Iris pigment epithelial cell (primary cell): ENCODE measurements at regions not wholly inside any gene's neighbourhood (a gene's known extent, or its start where the extent isn't known, plus 50 kb on each side); places are given as distances from the start of the nearest gene placed in this dataset.

Source experiments
- DNase-seq: peaks from one replicate; pipeline ENCODE4 v3.0.0-alpha.2; 2011; ENCODE audit warnings: low read depth

DNA sequence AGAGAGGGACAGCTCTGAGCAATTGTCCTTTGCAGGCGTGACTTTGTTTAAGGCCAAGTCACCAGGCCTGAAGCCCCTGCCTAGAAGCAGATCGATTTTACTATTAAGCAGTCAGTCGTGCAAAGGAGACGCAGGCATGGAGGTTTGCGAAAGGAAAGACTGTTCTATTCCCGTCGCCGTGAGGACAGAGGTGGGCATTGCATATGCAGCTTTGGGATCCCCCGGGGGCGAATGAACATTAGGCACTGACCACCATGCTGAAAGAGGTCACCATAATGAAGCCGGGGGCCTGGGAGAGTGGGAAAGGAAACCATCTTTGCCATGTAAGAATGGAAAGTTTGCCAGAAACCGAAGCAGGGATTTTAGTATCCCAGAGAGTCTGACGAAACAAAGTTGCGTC is 231.6 kb downstream of the BCL11A start:
- no peak for DNase-seq

DNA sequence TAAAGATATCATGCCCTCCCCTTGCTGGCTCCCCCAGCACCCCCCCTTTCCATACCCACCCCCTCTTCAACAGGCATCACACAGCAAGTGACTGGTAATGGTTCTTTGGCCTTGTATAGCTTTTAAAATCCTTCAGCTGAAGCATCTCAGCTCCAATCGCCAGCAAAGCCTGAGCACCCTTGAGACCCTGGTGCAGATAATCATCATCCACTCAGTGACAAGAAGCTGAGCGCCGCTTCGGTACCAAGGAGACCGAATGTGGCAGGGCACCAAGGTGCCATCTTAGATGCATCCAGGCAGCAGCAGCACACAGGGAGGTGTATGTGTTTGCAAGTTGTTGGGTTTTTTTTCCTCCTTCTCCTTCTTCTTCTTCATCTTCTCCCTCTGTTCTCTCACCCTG is 232.7 kb downstream of the BCL11A start:
- DNase-seq, result no peak

DNA sequence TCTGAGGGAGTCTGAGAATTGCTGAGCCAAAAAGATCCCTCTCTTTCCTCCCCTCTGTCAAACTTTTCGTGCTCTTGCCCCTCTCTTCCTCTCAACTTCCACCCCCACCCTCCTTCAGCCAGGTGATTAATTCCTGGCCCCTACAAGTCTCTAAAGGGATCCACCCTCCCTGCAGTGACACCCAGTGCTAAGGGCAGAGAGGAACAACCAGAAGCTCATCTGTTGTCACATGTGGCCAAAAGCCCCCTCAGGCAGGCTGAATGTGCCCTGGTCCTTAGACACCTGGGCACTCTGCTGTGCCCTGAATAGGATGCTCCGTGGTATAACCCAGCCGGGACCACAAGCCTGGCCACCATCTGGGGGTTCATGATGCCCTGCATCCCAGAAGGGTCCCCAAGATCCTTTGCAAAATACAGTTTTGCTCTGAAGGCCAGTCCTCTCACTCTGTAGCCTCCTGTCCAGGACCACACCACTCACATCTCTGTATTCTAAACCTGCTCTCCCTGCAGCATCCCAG is 234.4 kb downstream of the BCL11A start:
- no peak for DNase-seq

DNA sequence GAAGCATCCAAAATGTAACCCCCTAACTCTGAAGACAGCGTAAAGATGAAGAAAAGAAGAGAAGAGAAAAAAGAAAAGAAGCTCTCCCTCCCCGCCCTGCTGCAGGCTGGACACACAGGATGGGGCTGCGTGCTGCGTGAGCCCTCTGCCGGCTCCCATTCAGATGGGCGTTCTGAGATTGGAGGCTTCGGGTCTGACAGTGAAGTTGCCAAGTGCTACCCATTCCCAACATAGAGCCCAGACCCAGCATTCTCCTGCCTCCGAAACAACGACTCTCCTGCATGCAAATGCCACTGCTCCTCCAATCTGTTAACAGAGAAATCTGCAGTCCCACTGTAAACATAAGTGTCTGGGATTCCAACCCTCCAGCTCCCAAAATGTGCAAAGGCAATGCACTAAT is 234.9 kb downstream of the BCL11A start:
- no peak for DNase-seq

DNA sequence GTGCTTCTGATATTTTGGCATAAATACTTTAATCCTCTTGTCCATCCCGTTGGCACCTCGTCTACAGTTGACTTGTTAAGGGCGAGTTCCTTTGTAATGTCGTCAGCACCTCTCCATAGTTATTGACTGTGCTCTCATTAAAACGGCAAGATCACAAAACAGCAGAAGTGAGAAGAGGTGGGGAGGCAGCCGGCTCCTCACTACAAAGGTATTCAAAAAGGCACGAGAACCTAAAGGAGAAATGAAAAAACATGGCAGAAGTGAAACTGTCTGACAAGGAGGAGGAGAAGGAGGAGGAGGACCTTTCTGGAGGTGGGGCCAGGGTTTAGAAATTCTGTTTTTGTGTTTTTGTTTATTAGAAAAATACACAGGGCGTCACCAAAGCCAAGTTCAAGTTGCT is 235.6 kb downstream of the BCL11A start:
- DNase-seq, result no peak

DNA sequence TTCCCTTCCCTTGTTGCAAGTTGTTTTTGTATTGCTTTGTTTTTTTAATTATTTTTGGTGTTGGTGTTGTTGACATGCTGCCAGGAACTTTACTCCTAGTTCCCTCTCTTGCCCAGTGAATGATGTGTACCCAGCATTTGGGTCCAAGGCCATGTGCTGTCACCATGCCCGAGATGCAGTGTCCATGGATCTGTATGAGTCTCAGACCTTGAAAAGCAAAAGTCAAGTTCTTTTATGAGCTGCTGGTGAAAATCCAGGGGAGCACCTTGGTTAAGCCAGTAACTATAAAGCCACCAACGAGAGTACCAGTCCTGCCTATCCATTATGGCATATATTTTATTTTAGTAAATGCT is 236.4 kb downstream of the BCL11A start:
- no peak for DNase-seq

DNA sequence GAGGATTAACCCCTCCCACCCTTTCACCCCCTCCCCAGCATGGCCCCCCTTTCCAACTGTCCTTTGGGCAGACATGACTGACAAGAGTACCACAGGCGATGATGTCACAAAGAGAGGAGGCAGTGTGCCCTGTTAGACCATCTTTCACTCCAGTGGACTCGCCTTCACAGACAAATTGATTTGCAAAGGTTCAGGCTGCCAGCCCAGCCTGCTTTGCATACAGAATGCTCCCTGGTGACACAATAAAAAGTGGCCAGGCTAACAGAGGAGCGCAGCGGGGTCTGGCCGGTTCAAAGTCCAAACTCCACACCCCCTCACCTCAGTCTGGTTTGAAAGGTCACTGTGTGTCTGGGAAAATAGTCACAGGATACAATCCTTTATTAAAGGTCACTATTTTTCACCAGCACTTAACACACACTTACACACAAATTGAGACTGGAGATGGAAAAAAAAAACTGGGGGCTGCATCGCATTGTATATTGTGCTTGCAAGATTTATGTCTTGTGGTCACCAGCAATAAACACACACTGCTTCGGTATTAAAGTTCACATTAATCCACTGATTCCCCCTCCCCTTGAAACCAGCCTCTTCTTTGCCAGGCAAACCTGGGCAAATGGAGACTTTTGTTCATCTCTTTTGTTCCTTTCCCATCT is 236.9 kb downstream of the BCL11A start:
- DNase-seq, result no peak

DNA sequence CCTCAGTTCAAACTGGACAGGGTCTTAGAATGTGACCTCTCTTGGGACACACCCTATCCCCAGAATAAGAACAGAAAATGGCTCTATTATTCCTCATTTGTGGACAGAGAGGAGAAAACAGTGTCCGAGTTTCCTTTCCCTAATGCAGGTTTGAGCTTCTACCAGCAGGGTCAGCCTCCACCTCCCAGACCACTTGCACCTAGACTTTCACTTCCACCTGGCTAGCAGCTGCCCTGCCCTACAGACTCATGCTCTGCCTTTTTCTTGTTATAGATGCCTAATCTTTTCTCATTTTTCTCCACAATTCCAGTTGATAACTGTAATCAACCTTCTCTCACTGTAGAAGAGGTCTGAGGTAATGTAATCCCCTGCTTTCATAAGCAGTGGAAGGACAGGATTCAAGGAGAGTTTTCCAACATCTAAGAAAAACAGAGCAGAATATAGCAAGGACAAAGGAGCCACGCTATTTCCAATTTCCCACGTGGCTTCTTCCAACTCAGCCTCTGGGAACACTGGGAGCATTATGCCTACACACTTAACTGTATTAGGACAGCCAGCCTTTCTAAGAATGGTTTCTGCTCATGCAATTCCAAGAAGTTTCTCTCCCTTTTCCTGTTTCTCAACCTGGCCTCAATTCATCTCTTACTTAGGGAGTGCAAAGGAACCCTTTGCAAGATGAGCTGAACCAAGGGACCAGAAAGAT is 239.8 kb downstream of the BCL11A start:
- no peak for DNase-seq

DNA sequence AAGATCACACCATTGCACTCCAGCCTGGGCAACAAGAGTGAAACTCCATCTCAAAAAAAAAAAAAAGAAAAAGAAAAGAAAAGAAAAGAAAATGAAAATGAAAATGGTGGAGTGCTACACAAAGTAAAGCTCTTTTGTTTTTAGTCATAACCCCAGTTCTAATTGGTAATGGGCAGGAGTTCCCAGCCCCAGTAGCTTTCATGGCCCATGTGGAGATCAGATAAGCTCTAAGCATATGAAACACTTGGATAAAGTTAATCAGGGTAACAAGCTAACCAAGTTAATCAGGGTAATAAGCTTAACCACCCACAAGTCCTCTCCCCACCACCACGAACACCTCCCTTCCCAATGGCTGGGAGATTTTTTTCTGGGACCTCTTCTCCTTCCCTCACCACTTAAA is 240.8 kb downstream of the BCL11A start:
- no peak for DNase-seq

DNA sequence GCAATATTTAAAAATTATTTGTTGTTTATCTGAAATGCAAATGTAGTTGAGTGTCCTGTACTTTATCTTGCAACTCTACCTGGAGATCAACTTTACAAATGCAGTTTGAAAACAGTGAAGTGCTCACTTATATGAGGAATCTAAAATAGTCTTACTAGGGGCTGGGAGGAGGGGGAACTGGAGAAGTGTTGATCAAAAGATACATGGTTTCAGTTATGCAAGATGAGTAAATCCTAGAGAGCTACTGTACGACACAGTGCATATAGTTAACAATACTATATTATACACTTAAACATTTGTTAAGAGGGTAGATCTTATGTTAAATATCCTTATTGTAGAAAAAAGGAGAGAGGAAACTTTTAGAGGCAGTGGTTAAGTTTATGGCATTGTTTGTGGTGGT is 241.9 kb downstream of the BCL11A start:
- DNase-seq, result no peak

DNA sequence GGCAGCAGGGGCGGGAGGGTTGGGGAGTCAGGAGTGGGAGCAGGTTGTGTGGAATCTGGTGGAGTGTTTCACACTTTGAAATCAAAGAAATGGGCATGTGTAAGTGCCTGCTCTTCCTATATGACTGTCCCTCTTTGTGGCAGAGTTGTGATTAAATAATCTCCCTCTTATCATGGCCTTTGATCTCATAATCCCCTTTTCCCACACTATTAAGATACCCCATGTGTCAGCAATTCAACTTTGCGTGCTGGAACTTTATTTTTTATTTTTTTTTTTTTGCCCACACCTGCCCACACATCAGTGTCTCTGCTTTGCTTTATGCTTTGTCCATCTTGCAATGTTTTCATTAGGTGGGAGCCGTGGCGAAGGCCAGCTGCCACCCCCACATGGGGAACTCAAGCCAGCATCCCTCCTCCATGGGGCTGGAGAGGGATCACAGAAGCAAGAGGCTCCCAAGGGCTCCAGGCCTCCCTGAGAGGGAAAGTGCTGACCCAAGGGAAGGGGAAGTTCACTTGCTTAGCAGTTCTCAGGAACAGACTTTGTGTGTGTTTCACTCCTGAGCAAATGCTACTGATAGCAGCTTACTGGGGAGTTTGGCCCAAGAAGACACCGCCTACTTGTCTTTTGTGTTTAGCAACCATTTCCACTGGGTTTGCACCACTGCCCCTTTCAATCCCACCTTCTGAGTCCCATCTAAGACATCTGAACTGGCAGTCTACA is 243.4 kb downstream of the BCL11A start:
- DNase-seq, result no peak

DNA sequence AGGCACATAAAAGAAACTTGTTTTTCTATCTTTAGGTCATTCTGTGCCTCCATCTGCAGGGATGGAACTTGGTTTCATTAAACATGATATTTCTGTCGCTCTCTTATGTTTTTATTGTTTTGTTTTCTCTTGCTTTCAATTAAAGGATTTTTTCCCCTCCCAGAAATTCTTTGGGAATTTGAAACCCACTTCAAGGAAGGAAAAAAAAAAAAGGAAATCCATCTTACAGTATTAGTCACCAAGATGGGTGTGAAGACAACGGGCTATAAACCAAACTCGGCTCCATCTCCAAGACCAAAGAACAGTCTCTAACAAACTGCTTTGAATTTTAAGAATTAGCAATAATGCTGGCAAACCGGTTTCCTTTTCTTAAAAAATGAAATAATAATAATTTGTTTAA is 244.1 kb downstream of the BCL11A start:
- DNase-seq, result no peak

DNA sequence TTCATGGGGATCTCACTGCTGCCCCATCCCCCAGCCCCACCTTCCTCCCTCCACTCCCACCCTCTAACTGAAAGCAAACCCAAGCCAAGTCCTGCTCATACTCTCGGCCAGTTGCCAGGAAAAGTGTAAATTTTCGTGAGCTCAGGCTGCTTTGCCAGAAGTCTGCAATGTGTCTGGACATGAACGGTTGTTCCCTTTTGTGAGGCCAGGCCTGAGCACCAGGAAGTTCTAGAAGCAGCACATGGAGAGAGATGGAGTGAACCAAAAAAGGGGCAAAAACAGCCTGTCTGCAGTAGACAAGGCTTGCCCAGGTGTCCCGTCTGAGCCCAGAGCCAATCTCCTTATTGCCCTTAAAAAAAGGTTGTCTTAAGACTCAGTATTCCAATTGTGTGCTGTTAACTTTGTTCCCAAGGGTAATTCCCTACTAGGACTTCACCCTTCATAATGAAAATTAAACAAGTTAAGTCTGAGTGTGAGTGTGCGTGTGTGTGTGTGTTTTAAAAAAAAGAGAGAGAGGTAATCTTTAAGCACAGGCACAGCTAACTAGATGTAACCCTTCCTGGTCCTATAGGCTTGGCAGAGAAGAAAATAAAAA is 247.1 kb downstream of the BCL11A start:
- DNase-seq, result no peak

DNA sequence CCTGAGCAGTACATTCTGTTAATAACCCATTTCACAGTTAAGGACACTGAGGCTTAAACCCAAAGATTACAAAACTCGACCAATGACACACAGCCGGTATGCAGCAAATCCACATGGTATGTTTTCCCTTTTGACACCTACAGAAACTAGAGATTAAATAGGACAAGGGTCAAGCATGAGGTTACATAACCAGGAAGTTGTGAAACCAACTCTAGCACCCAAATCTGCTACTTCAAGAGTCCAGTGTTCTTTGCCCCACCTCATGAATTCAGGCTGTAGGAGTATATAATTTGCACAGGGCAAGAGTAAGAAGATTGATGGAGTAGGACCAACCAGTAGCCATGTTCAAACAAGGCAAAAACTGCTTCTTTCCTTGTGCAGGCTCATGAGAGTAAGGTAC is 249.8 kb downstream of the BCL11A start:
- DNase-seq, result no peak

DNA sequence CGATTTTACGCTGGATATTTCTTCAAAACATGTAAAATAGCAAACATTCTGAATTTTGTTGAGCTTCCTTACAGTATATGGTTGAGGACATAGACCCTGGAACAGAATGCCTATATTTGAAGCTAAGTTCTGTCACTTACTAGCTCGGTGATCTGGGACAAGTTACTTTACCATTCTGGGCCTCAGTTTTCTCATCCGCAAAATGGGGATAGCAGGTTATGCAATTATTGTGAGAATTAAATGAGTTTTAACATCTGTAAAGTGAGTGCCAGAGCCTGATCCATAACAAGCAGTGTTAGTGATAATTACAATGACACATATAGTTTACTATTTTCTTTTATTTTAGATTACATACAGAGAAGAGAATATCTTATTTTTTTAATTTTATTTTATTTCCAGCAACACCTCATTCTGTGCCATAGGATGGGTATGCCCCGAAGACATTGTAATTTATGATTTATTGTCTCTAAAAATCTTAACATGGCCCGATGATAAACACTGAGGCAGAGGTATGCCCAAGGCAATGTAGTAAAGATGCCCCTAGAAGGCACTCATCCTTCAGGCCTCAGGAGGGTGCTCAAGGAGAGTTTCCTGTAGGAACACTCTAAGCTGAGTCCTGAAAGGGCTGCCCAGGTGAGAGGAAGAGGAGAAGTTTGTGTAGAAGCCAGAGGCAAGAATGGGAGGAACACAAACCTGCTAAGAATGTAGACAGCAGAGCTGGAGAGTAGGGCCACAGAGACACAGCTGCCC is 250.9 kb downstream of the BCL11A start:
- DNase-seq, result no peak

DNA sequence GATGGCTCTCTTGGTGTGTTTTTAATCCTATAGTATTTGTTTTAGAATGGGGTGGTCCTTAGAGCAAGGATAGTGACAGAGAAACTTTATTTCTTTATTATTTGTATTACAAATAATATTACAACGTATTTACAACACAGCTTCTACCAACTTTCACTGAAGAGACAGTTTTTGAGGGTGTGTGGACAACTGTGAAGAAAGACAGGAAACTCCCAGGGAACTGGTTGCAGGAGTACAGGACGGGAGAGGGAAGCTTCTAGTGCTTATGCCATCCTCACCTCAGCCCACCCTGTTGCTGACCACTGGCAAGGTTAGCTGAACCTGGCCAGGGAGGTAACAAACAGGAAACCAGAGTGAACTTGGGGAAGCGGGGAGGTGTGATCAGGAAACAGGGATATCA is 251.7 kb downstream of the BCL11A start:
- no peak for DNase-seq

DNA sequence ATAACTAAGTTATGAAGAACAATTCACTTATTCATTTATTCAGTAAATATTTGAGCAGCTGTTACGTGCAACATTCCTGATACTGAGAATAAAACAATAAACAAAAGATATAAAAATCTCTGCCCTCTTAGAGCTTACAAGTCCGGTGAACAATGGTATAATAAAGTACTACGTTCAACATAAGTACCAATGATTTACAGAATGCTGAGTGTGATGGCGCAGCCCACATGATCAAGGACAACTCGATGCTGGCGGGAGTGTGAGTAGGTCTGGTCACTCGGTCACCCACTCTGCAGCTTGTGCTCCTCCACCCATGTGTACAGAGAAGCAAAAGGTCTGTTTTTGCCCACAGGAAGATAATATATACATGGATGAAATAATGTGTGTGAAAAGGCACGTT is 254.3 kb downstream of the BCL11A start:
- DNase-seq, result no peak

DNA sequence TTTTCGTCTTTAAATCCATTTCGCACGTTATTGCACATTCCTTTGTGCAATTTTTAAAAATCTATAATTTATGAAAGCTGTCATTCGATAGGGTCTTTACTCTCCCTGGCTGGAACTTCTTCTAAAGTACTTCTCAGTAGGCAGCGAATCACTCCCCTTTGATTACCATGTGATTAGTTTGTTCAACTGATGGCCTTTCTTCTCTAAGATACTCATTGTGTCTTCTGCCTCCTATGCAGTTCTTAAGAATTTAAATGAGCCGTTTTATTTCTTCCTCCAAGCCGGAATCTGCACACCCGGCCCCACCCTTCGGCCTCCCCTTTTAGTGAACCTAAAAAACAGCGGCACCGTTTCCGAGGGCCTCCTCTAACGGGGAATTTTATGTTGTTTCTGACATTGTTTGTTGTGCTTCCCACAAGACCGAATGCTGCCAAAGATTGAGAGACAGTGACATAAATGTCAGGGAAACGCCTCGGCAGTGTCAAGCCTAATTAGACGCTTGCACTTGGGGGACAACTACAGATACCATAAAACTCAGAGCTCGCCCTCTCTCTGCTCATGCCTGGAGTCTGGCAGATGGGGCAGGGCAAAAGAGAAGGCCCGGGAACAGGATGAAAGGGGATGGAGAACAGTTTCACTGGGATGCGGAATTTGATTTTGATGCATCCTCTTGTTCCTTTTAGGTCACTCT is 255.3 kb downstream of the BCL11A start:
- DNase-seq, result no peak

DNA sequence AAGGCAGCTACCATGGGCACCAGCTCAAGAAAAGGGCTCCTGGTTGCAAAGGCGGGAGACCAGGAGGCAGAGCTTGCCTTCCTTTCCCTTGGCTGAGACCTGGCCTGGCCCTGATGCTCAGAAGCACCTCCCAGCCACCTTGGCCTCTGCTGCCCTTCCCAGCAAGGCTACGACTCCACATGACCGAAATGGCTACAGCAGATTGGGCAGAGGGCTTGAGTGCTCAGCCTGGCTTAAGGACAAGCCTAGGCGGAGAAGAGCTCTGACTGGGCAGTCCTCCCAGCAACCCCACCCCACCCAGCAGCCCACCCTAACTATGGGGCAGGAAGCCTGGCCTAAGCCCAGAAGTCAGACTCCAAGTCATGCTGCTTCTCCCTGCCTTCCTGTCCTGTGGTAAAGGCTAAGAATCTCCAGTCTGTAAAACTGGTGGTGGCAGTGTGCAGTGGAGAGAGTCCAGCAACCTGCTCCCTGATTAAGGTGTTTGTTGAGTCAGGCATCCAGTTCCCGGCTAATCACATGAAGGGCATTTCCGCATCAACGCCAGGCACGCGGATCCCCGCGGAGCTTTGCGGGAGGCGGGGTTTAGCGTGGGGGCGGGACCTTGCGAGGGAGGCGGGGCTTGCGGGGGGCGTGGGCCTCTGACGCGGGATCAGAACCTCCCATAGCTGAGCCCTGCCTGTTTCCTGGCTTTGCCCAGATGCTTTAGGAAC is 256.0 kb downstream of the BCL11A start:
- DNase-seq, result no peak

DNA sequence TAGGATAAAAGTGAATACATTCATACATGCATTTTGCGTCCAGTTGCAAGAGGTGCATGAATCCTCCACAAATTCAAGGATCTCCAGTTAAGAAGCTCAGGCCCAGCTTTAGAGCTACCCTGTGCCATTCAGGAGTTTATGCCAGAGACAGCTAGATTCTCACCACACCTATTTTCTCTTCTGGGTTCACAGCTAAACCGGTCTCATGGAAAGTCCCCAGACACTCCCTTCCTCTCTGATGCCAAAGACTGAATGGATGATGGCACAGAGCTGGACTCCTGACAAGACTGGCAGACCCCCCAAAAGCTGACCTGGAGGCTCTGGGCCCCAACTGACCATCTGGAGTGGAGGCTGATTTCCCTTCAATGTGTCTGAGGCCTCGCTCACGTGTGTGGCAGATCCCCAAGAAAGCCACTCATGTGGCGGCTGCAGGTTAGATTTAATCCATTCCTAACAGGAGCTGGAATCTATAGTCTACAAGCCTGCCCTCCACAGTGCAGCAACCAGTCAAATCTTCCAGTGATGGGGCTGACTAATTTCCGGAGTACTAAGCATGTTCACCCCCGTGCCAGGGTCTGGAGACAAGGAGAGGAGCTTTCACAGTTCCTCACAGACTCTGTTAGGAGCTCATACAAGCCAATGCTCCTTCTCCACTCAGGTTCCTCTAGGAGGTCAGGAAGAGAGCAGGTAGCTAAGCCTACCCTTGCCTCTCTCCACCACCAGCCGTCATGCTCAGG is 257.1 kb downstream of the BCL11A start:
- no peak for DNase-seq
